ENCODE measurements at regions not wholly inside any gene's neighbourhood (a gene's known extent, or its start where the extent isn't known, plus 50 kb on each side); places are given as distances from the start of the nearest gene placed in this dataset.

DNA sequence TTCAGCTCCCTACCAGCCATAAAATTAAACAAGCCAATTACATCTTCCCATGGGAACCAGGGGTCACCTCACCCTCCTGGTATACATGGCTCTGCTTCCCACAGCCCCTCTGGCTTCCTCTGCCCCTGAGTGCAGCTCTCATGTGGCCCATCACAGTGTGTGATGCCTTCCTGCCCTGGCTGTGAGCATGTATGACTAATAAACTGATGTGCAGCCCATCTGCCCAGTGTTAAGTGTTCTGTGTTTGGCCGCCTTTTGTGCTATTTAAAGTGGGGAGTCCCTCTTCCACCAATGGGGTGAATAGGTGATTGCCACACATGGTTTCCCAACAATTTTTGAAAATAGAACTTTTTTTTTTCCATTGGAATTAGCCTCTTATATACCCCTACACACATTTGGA, 87.7 kb upstream of the PIEZO2 start:
- no peak for TF ChIP-seq POLR2A (IDR thresholded peaks at IDR 0.05; ENCODE audit: low read depth, low read length)
- no peak for TF ChIP-seq PAX5 (IDR thresholded peaks at IDR 0.05; ENCODE audit: insufficient read depth, low read length, severe bottlenecking)
- TF ChIP-seq POLR2AphosphoS5 (IDR thresholded peaks at IDR 0.05; ENCODE audit: low read depth, low read length) = no peak
- TF ChIP-seq SPI1 (IDR thresholded peaks at IDR 0.05; ENCODE audit: low read depth, low read length) = no peak
- TF ChIP-seq POU2F2 (IDR thresholded peaks at IDR 0.05; ENCODE audit: low read depth, low read length) = no peak
- TF ChIP-seq TAF1 (IDR thresholded peaks at IDR 0.05; ENCODE audit: low read depth, low read length) = no peak
- FAIRE-seq (no peak), DNase-seq (ENCODE audit: insufficient read length, low spot score) (no peak)

DNA sequence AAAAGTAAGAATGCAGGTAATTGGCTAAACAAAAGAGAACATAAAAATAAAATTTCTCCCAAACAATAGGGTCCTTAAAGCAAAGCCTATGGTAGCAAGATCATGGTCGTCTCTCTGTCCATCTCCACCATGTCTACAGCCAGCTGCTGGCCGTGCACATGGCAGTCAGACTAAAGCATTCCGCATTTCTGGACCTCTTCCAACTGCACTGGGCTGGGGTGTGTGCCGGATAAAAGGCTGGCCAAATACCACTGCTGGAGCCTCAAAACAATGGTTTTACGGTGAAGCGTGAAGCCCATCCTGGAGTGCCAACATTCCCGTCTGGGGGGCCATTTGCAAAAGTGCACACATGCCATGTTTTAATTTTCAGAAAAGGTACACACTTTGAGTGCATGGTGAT, 74.8 kb upstream of the PIEZO2 start:
- no peak for FAIRE-seq
- DNase-seq (ENCODE audit: insufficient read length, low spot score) = no peak

DNA sequence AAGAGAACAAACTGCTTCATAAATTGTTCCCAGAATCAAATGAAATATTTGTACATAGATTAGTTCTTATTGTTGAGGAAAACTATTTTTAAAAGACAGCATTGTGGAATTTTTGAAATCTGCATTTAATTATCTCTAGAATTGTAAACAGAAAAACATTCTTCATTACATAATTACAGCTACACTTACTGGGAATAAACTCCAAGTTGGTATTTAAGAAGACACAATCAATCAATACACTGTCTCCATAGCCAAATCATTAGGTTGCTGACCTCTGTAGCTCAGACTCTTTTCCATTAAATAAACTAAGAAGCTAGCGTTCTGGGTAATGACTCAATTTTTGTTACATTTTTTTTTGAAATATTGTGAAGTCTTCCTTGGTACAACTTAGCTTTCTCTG, 70.2 kb upstream of the PIEZO2 start:
- FAIRE-seq (no peak), DNase-seq (ENCODE audit: insufficient read length, low spot score) (no peak)
- TF ChIP-seq PAX5 (IDR thresholded peaks at IDR 0.05; ENCODE audit: insufficient read depth, low read length, severe bottlenecking) (no peak), POU2F2 (IDR thresholded peaks at IDR 0.05; ENCODE audit: low read depth, low read length) (no peak), POLR2A (IDR thresholded peaks at IDR 0.05; ENCODE audit: low read depth, low read length) (no peak), SPI1 (IDR thresholded peaks at IDR 0.05; ENCODE audit: low read depth, low read length) (no peak), TAF1 (IDR thresholded peaks at IDR 0.05; ENCODE audit: low read depth, low read length) (no peak), POLR2AphosphoS5 (IDR thresholded peaks at IDR 0.05; ENCODE audit: low read depth, low read length) (no peak)

More for the DNA sequence above, 74.8 kb upstream of the PIEZO2 start:
- TF ChIP-seq SPI1 (IDR thresholded peaks at IDR 0.05; ENCODE audit: low read depth, low read length) (no peak), POU2F2 (IDR thresholded peaks at IDR 0.05; ENCODE audit: low read depth, low read length) (no peak), POLR2A (IDR thresholded peaks at IDR 0.05; ENCODE audit: low read depth, low read length) (no peak), POLR2AphosphoS5 (IDR thresholded peaks at IDR 0.05; ENCODE audit: low read depth, low read length) (no peak), PAX5 (IDR thresholded peaks at IDR 0.05; ENCODE audit: insufficient read depth, low read length, severe bottlenecking) (no peak), TAF1 (IDR thresholded peaks at IDR 0.05; ENCODE audit: low read depth, low read length) (no peak)

DNA sequence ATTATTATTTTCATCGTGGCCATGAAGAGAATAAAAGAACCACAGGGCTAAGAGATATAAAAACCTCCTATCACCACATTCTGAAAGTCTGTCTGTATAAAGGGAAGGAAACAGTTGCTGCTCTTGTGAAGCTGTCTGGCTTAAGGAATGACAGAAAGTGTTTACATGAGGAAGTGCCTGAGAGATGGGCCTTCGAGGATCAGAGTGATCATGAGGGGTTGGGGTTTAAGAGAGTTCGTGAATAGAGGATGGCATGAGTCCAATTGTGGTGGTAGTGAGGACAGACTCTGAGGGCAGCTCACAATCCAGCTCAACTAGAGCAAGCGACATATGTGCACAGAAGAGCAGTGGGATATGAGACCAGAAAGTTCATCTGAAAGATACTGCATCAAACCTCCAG, 65.8 kb upstream of the PIEZO2 start:
- no peak for TF ChIP-seq POLR2AphosphoS5 (IDR thresholded peaks at IDR 0.05; ENCODE audit: low read depth, low read length)
- TF ChIP-seq TAF1 (IDR thresholded peaks at IDR 0.05; ENCODE audit: low read depth, low read length) = no peak
- TF ChIP-seq SPI1 (IDR thresholded peaks at IDR 0.05; ENCODE audit: low read depth, low read length) = no peak
- TF ChIP-seq POLR2A (IDR thresholded peaks at IDR 0.05; ENCODE audit: low read depth, low read length) = no peak
- TF ChIP-seq PAX5 (IDR thresholded peaks at IDR 0.05; ENCODE audit: insufficient read depth, low read length, severe bottlenecking) = no peak
- no peak for TF ChIP-seq POU2F2 (IDR thresholded peaks at IDR 0.05; ENCODE audit: low read depth, low read length)
- no peak for FAIRE-seq
- no peak for DNase-seq (ENCODE audit: insufficient read length, low spot score)

DNA sequence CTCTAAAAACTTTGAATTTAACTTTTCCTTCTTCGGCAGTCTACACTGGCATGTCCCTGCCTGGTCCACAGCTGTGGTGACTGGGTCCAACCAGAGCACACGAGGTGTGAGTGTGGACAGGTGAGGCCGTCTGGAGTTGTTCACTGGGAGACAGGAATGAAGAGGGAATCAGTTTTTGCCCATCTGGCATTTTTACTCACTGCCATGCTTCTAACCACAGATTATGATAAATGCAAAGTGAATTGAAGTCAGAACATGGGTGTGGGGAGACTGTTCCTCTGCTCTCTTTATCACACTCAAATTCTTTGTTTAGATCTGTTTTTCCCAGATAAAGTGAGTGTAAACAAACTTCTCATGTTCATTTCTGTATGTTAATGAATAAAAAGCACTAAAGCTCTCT, 54.7 kb upstream of the PIEZO2 start:
- DNase-seq (ENCODE audit: insufficient read length, low spot score) = no peak
- FAIRE-seq = no peak
- no peak for TF ChIP-seq SPI1 (IDR thresholded peaks at IDR 0.05; ENCODE audit: low read depth, low read length)
- TF ChIP-seq TAF1 (IDR thresholded peaks at IDR 0.05; ENCODE audit: low read depth, low read length) = no peak
- TF ChIP-seq POLR2A (IDR thresholded peaks at IDR 0.05; ENCODE audit: low read depth, low read length) = no peak
- TF ChIP-seq POLR2AphosphoS5 (IDR thresholded peaks at IDR 0.05; ENCODE audit: low read depth, low read length) = no peak
- no peak for TF ChIP-seq PAX5 (IDR thresholded peaks at IDR 0.05; ENCODE audit: insufficient read depth, low read length, severe bottlenecking)
- TF ChIP-seq POU2F2 (IDR thresholded peaks at IDR 0.05; ENCODE audit: low read depth, low read length) = no peak

DNA sequence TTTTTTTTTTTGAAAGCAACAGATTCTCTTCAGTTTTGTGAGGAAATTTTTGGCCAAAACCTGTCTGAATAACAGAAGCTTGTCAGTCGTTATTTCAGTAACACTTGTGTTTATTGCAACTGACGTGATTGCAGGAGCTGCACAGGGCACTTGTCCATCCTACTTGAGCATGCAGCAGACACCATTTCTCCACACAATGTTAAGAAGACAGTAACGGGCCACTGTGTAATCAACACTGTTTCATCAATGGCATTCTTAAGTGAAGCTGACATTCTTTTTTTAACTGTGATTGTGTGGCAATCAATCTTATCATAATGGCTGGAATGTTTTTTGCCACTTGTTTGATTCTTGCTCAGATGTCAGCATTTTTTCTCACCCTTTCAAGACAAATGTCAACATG, 50.1 kb upstream of the PIEZO2 start:
- no peak for TF ChIP-seq POU2F2 (IDR thresholded peaks at IDR 0.05; ENCODE audit: low read depth, low read length)
- no peak for TF ChIP-seq TAF1 (IDR thresholded peaks at IDR 0.05; ENCODE audit: low read depth, low read length)
- no peak for TF ChIP-seq SPI1 (IDR thresholded peaks at IDR 0.05; ENCODE audit: low read depth, low read length)
- no peak for TF ChIP-seq POLR2A (IDR thresholded peaks at IDR 0.05; ENCODE audit: low read depth, low read length)
- TF ChIP-seq POLR2AphosphoS5 (IDR thresholded peaks at IDR 0.05; ENCODE audit: low read depth, low read length) = no peak
- TF ChIP-seq PAX5 (IDR thresholded peaks at IDR 0.05; ENCODE audit: insufficient read depth, low read length, severe bottlenecking) = no peak
- FAIRE-seq (no peak), DNase-seq (ENCODE audit: insufficient read length, low spot score) (no peak)

All from GM12891 (cell line).